B cell (primary cell): ENCODE measurements at regions not wholly inside any gene's neighbourhood (a gene's known extent, or its start where the extent isn't known, plus 50 kb on each side); places are given as distances from the start of the nearest gene placed in this dataset.

Source experiments
- ATAC-seq: fragments of 200-7000 bp; cut with Tn5 transposase; one replicate; pipeline ENCODE4 v1.10.0; 2021; ENCODE audit warnings: low read depth, mild to moderate bottlenecking, moderate number of reproducible peaks, moderate library complexity
- CTCF ChIA-PET: fragments of 350-600 bp; sonication (Branson Sonifier 250); formaldehyde crosslinking; loops from one replicate; lab custom pipeline; 2021; ENCODE audit warnings: antibody characterized with exemption, inconsistent platforms; lab: Charles Lee
- POLR2A ChIA-PET: fragments of 350-600 bp; sonication (Branson Sonifier 250); formaldehyde crosslinking; loops from one replicate; lab custom pipeline; 2021; ENCODE audit warnings: antibody characterized with exemption; lab: Charles Lee
- DNase-seq: peaks from one replicate; pipeline ENCODE4 v3.0.0; 2013
- H2AFZ ChIP-seq: 2 replicates; pipeline ENCODE4 v1.6.1; 2012; ENCODE audit warnings: mild to moderate bottlenecking, low read depth, low read length; ENCODE audit not compliant: insufficient read depth, poor library complexity, severe bottlenecking
- H3K27ac ChIP-seq, 2 donors: 1 replicate in 1 of 2; 2 replicates in 1 of 2; pipeline ENCODE4 v1.5.1; 2012 to 2013; ENCODE audit warnings: low read length in 2 of 2, mild to moderate bottlenecking in 2 of 2, moderate library complexity in 1 of 2
- H3K27me3 ChIP-seq, 4 experiments: fragments of 200-600 bp in 1 of 4; sonication (generic) in 1 of 4; replicated peaks in 1 of 4; 1 replicate in 2 of 4; 2 replicates in 2 of 4; pipeline versions ENCODE4 v1.6.1 to v1.7.0; 2013 to 2016; ENCODE audit warnings: low read length in 3 of 4, mild to moderate bottlenecking in 2 of 4, mixed read lengths in 1 of 4, moderate library complexity in 1 of 4; ENCODE audit not compliant: insufficient read depth in 4 of 4, control insufficient read depth in 3 of 4; ENCODE audit errors: control extremely low read depth in 1 of 4
- H3K36me3 ChIP-seq, 2 experiments: replicated peaks in 1 of 2; 1 replicate in 1 of 2; 2 replicates in 1 of 2; pipeline versions ENCODE4 v1.6.1 to v1.7.1; 2013; ENCODE audit warnings: low read length in 1 of 2; ENCODE audit not compliant: insufficient read depth in 2 of 2, control insufficient read depth in 1 of 2; ENCODE audit errors: control extremely low read depth in 1 of 2, extremely low read depth in 1 of 2
- H3K4me1 ChIP-seq, 2 donors: fragments of 200-600 bp in 1 of 2; sonication (generic) in 1 of 2; 1 replicate in 1 of 2; 2 replicates in 1 of 2; pipeline versions ENCODE4 v1.5.1 to v1.6.1; 2013 to 2017; ENCODE audit warnings: low read length in 2 of 2; ENCODE audit not compliant: control insufficient read depth in 2 of 2, insufficient read depth in 2 of 2
- H3K4me2 ChIP-seq: replicated peaks from 2 replicates; pipeline ENCODE3; 2012; ENCODE audit warnings: mild to moderate bottlenecking, low read depth, low read length; ENCODE audit not compliant: poor library complexity, severe bottlenecking
- H3K4me3 ChIP-seq, 5 experiments: fragments of 200-600 bp in 1 of 5; sonication (generic) in 1 of 5; 1 replicate in 3 of 5; 2 replicates in 2 of 5; pipeline versions ENCODE4 v1.5.1 to v1.7.0; 2011 to 2016; ENCODE audit warnings: low read length in 4 of 5, mild to moderate bottlenecking in 4 of 5, low read depth in 2 of 5, control low read depth in 1 of 5, moderate library complexity in 1 of 5; ENCODE audit not compliant: insufficient read depth in 1 of 5; ENCODE audit errors: control extremely low read depth in 1 of 5, extremely low read depth in 1 of 5
- H3K79me2 ChIP-seq: fragments of 200-600 bp; sonication (generic); one replicate; pipeline ENCODE4 v1.6.0; 2016; ENCODE audit warnings: low read length; ENCODE audit not compliant: control insufficient read depth, insufficient read depth
- H3K9ac ChIP-seq: fragments of 200-600 bp; sonication (generic); 2 replicates; pipeline ENCODE4 v1.6.1; 2017; ENCODE audit warnings: mild to moderate bottlenecking, low read length, moderate library complexity
- H3K9me3 ChIP-seq, 3 donors: one replicate each; pipeline versions ENCODE4 v1.6.1 to v1.7.1; 2013; ENCODE audit warnings: low read length in 2 of 3; ENCODE audit not compliant: control insufficient read depth in 2 of 3, insufficient read depth in 1 of 3; ENCODE audit errors: control extremely low read depth in 1 of 3
- H4K20me1 ChIP-seq: 2 replicates; pipeline ENCODE4 v1.6.0; 2012; ENCODE audit warnings: mild to moderate bottlenecking, low read length; ENCODE audit not compliant: insufficient read depth, control insufficient read depth, poor library complexity, severe bottlenecking
- H3K27ac Mint-ChIP-seq: one replicate; pipeline ENCODE4 v1.8.0; 2021; ENCODE audit warnings: mixed read lengths
- H3K27me3 Mint-ChIP-seq: one replicate; pipeline ENCODE4 v1.8.0; 2021; ENCODE audit warnings: mixed read lengths
- H3K4me1 Mint-ChIP-seq: one replicate; pipeline ENCODE4 v1.8.0; 2021; ENCODE audit warnings: mixed read lengths
- H3K4me3 Mint-ChIP-seq: one replicate; pipeline ENCODE4 v1.8.0; 2021; ENCODE audit warnings: mixed read lengths
- H3K9me3 Mint-ChIP-seq: one replicate; pipeline ENCODE4 v1.8.0; 2022; ENCODE audit warnings: mixed read lengths; ENCODE audit not compliant: insufficient read depth
- EZH2 ChIP-seq: IDR thresholded peaks from 2 replicates; pipeline ENCODE4 v1.6.1; 2012; ENCODE audit warnings: borderline replicate concordance, low read depth, mild to moderate bottlenecking, moderate library complexity, low read length; ENCODE audit not compliant: insufficient read depth, poor library complexity, severe bottlenecking
- WGBS: methylation state at CpG from one replicate; pipeline ENCODE4 v1.1.5; 2013; ENCODE audit warnings: missing lambda C conversion rate; ENCODE audit not compliant: insufficient coverage; 5-methylcytosine and 5-hydroxymethylcytosine counted together
- intact Hi-C: fragments of 100-400 bp; cut with micrococcal nuclease; formaldehyde crosslinking; loops from one replicate; pipeline ENCODE4 v1.10.0; 2022
- TF ChIP-seq, protein P1 (sequence below): fragments of 200-600 bp; IDR thresholded peaks from one replicate; pipeline ENCODE4 v1.8.0; 2022; ENCODE audit warnings: antibody characterized with exemption, mild to moderate bottlenecking

- Histone ChIP-seq H3K36me3 (no peaks in the 10 kb centered on the region), H3K9me3 (no peaks in the 10 kb centered on the region), H3K4me3 (no peak overlapping the region), H3K4me2 (no peak overlapping the region), H3K79me2 (no peaks in the 10 kb centered on the region), H3K27ac (no peak overlapping the region), H3K9ac (no peak overlapping the region), H2AFZ (no peak overlapping the region), H3K27me3 (no peaks in the 10 kb centered on the region), H3K4me1 (no peaks in the 10 kb centered on the region), H4K20me1 (no peaks in the 10 kb centered on the region)
- WGBS = no CpG with 5 or more reads among the region's 1 CpG
- H3K27ac Mint-ChIP-seq = no peak overlapping the region
- ATAC-seq (no peak), DNase-seq (no peak)
- ChIA-PET CTCF (no interaction called here), POLR2A (no interaction called here)
- TF ChIP-seq EZH2 = no peak
- TF ChIP-seq, protein P1, sequence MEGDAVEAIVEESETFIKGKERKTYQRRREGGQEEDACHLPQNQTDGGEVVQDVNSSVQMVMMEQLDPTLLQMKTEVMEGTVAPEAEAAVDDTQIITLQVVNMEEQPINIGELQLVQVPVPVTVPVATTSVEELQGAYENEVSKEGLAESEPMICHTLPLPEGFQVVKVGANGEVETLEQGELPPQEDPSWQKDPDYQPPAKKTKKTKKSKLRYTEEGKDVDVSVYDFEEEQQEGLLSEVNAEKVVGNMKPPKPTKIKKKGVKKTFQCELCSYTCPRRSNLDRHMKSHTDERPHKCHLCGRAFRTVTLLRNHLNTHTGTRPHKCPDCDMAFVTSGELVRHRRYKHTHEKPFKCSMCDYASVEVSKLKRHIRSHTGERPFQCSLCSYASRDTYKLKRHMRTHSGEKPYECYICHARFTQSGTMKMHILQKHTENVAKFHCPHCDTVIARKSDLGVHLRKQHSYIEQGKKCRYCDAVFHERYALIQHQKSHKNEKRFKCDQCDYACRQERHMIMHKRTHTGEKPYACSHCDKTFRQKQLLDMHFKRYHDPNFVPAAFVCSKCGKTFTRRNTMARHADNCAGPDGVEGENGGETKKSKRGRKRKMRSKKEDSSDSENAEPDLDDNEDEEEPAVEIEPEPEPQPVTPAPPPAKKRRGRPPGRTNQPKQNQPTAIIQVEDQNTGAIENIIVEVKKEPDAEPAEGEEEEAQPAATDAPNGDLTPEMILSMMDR = no peak
- no peak overlapping the region for H3K4me3 Mint-ChIP-seq
- H3K4me1 Mint-ChIP-seq = no peaks in the 10 kb centered on the region
- intact Hi-C loops = no loop called here
- peaks cover 3% of the 10 kb centered on the region for H3K27me3 Mint-ChIP-seq
- H3K9me3 Mint-ChIP-seq = no peaks in the 10 kb centered on the region
These were observed 81.1 kb upstream of the CT45A1 start for GRCh38 chrX:135632353-135632752.

DNA sequence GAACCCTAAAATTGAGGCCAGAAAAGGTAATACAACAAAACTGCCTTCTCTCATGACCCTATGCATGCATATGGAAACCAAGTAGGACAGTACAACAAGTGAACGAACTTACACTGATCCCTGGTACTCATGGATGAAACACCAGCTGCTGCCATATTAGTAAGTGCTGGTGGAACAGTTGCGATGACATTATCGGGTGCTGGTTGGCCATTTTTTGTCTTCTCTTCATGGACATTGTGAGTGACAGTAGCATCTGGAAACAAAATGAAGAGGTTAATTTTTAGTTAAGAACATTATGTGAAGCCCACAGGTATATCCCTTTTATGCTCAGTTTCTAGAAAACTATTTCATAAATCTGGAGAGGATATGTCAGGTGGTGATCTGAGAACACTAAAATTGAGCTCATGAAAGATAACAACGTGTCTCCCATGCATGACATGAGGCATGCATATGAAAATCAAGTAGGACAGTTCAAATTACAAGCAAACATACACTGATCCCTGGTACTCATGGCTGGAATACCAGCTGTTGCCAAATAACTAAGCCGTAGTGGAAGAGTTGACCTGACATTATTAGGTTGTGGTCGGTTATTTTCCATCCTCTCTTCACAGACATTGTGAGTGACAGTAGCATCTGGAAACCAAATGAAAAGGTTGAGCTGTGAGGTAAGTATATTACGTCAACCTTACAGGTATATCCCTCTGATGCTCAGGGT is 74.2 kb upstream of the CT45A1 start:
- Histone ChIP-seq H3K9ac (no peak overlapping the region), H3K9me3 (no peaks in the 10 kb centered on the region), H4K20me1 (no peaks in the 10 kb centered on the region), H3K4me3 (no peak overlapping the region), H3K4me1 (no peaks in the 10 kb centered on the region), H3K27ac (no peak overlapping the region), H2AFZ (no peak overlapping the region), H3K4me2 (no peak overlapping the region), H3K36me3 (no peaks in the 10 kb centered on the region), H3K79me2 (no peaks in the 10 kb centered on the region), H3K27me3 (no peaks in the 10 kb centered on the region)
- POLR2A ChIA-PET = no interaction called here
- TF ChIP-seq, protein P1 = no peak
- TF ChIP-seq EZH2 = no peak
- no peak overlapping the region for H3K4me3 Mint-ChIP-seq
- no peaks in the 10 kb centered on the region for H3K4me1 Mint-ChIP-seq
- intact Hi-C loops = no loop called here
- no CpG with 5 or more reads among the region's 7 CpGs for WGBS
- DNase-seq = no peak
- H3K9me3 Mint-ChIP-seq = no peaks in the 10 kb centered on the region
- no peak overlapping the region for H3K27ac Mint-ChIP-seq
- ATAC-seq = no peak
- H3K27me3 Mint-ChIP-seq = peaks cover 7% of the 10 kb centered on the region
- CTCF ChIA-PET = no interaction called here
